Embryonic facial prominence (tissue), 1 donor: ENCODE measurements at regions not wholly inside any gene's neighbourhood (a gene's known extent, or its start where the extent isn't known, plus 50 kb on each side); places are given as distances from the start of the nearest gene placed in this dataset.
A peak's percentile ranks its signal among the peaks of the same experiment; 100 is the strongest.
"Not testable (repeated sequence)": the region's sequence is repeated elsewhere in the genome, so short reads cannot be mapped to it uniquely, and the experiment has no call there.

Source experiments
- DNase-seq: peaks from one replicate; pipeline ENCODE4 v3.0.0-alpha.2; 2016; ENCODE audit errors: extremely low spot score

GRCh38 chr13:99075268-99076191, 97.7 kb upstream of the DOCK9 start:
- DNase-seq: no peak

DNA sequence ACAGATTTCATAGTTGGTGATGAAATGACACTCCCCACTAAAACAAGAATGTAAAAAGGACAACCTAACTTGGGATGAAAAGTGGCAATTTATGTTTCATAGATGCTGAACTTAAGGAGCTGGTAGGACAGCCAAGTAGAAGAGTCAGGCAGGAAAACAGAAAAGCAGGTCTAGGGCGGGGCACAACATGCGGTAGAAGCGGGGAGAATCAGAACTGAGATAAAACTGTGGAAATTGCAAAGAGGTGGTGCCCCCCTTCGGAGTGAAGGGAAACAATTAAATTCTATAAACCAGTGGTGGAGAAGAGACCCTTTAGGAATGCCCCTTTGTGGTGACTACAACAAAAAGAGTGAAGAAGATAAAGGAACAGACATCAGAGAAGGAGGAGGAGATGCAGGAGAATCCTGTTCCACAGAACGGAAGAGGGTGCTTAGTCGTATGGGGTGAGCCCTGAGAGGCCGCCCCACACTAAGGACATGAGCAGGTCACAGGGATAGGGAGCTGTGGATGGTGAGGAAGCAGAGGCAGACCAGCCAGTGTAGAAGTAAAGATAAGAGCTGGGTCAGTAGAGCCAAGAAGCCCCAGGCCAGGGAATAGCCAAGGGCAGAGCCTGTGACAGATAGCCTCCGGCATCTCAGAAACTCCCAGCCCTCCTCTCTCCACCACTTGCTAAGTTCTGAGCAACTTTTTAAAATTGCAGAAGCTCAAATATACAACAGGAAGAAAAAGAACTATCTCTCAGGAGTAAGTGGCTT, 100.3 kb upstream of the DOCK9 start:
- DNase-seq: no peak

DNA sequence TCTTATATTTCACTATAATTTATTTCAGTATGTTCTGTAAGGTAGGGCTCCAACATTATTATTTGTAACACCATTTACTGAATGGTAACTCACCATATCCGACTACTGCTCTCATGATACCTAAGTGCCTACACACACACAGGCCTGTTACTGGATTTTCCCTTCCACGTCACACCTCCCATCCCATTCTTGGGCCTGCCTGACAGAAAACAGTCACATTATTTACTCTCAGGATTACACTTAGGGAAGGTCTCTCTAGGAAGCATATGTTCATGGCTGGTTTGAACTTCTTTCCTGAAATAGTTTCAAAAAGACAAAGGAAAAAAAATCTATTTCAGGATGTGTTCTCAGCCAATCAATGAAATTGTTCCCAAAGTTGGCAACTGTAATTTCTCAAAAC, 102.3 kb upstream of the DOCK9 start:
- DNase-seq: no peak

DNA sequence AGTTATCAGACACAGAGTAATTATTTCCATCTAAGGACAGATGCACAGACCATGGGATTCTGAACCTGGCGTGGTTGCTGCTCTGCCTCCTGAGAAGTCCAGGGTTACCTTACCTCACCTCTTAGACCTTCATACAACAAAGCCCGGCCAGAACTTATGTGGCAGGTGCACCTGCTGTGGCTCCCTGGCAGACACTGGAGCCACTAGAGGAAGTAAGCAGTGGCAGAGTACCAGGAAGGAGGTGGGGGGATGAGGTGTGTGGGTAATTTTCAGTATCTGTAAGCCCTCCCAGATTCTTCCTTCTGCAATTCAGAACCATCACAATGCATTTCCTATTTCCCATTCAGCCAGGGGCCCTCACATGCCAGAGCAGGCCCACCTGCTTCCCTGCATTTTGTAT, 106.1 kb upstream of the DOCK9 start:
- DNase-seq: no peak

DNA sequence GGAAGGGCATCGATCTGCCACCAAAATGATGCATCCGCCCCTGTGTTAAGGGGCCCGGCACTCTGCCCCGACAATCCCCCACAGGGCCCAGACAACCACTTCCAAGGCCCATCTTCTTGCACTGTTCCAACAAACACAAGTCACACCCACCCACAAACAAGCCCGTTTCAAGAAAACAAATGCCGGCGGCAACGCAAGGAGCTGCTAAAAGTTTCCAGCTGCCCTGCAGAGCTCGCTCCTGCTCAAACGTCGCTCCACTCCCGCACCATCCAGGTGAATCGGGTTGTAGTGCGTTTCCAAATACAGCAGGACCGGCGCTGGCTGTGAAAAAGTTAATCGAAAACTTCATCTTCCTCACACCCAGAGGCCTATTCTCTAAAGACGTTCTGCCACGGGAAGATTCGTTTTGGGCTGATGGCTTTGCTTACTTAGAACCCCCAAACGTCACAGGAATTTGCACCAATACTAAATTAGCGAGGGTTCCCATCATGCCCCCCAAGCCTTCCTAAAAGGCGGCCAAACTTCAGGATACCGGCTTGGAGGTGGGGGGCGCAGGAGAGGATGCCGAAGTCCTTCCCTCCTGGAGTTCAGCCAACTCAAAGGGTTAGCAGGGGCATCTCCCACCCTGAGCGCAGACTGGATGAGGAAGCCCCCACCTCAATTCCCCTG, 107.4 kb upstream of the DOCK9 start:
- DNase-seq: no peak

DNA sequence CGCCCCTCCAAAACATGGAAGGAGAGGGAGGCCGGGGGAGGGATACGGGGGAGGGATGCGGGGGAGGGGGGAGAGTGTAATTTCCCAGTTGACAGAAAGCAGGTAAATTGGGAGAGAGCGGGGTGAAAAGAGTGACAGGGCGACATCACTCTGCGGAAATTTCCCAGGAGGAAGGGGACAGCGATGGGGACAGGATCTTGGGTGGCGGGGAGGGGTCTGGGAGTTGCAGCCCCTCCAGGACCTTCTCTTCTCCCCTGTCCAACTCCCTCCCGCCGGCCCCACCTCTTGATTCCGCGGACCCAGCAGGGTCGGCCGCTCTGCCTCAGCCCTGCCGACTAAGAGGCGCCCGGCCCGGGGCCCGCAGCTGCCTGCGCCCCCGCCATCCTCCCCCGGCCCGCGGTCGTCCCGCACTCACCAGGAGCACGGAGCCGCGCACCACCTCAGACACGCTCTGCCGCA, 108.0 kb upstream of the DOCK9 start:
- no peak for DNase-seq

- no peak for DNase-seq
These were observed 108.6 kb upstream of the DOCK9 start for GRCh38 chr13:99086267-99087097.

- peak; percentile 76 for DNase-seq
These were observed 109.5 kb upstream of the DOCK9 start for GRCh38 chr13:99087098-99087953.

DNA sequence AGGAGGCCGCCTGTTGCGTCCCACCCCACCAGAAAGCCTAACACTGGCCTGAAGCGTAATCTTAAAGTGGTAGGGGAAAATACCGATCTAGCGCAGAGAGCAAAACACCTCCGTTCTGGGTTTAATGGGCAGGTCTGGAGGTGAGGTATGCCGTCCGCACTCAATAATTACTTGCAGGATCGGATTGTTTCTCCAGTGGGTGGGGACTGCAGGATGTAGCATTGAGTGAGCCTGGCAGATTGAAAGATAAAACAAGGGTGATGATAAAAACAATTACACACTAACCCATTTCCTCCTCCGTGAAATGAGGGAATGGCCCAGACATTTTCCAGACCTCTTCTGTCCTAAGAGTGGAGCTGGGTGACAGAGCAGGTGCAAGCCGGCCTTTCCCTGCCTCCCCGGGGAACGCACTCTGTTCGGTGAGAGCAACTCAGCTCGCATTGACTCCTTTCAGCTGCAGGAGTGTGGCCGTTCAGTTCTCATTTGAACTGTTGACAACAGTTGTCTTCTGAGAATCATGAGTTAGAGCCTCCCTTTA, 110.2 kb upstream of the DOCK9 start:
- no peak for DNase-seq

DNA sequence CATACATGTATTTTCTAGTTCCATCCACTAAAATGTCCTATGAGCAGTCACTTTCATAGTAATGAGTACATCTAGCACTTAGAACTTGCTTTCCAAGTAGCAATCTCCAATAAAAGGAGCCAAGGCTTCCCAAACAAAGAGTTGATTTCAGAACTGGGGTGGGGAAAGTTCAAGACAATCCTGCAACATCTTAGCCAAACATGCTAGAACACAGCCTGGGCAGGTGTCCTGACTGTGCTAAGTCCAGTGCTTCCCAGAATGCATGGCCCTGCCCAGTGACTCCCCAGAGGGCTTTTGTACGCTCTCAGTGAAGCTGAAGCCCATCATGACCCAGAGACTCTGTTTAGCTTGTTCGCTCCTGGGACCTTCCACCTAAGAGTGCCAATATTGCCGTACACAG, 106.7 kb upstream of the UBAC2 start:
- no peak for DNase-seq

- DNase-seq: not testable (repeated sequence)
These were observed 98.8 kb upstream of the UBAC2 start for GRCh38 chr13:99101831-99102230.

DNA sequence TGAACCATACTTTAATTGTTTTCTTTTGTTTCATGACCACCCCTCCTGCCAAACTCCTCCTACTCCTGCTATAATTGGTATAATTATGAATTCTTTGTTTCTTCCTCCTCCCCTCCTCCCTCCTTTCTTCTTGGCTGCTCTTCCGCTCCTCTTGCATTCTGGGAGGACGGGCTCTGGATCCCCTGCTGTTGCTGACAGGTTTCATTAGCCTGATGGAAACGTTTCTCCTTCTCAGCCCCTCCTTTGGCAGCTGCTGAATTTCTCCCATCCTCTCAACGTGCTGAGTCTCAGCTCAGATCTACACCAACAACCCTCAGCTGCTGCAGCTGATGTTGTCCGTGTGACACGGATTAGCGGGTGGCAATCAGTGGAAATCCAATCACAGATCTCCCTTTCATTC, 97.1 kb upstream of the UBAC2 start:
- DNase-seq: peak; percentile 33

DNA sequence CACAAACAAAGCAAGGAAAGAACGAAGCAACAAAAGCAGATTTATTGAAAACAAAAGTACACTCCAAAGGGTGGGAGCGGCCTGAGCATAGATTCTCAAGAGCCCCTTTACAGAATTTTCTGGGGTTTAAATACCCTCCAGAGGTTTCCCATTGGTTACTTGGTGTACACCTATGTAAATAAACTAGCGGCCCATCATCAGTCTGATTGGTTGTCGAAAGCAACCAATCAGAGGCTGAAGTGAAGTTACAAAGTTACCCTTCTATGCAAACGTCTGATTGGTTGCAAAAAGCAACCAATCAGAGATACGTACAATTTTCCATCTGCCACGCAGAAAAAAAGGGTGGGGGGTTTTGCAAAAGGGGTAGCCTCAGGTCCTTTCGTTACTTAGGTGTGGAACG, 96.3 kb upstream of the UBAC2 start:
- DNase-seq: no peak

GRCh38 chr13:99105160-99105559, 95.5 kb upstream of the UBAC2 start:
- DNase-seq: no peak

- no peak for DNase-seq
These were observed 87.3 kb upstream of the UBAC2 start for GRCh38 chr13:99113351-99113750.

DNA sequence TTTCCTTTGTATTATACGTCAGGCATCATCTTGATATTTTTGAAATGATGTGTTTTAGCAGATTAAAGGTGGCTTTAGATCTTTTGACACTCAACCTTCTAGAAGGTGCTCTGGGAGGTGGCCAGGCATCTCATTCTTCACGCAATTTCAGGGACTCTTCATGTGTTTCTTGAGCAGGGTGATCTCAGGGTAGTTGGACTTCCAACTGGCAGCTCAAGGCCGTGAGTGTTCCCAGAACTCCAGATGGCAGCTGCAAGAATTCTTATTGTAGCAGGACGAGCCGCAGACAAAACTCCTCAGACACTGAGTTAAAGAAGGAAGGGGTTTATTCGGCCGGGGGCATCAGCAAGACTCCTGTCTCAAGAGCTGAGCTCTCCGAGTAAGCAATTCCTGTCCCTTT, 82.5 kb upstream of the UBAC2 start:
- no peak for DNase-seq

DNA sequence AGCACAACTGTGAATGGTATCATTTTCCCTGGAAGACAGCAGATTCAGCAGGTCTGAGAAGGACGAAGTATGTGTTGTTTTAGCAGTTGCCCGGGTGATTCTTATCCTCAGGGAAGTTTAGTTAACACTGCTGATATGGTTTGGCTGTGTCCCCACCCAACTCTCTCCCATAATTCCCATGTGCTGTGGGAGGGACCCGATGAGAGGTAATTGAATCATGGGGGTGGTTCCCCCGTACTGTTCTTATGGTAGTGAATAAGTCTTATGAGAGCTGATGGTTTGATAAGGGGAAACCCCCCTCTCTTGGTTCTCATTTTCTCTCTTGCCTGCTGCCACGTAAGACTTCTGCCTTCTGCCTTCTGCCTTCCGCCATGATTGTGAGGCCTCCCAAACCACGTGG, 81.0 kb upstream of the UBAC2 start:
- DNase-seq: no peak

DNA sequence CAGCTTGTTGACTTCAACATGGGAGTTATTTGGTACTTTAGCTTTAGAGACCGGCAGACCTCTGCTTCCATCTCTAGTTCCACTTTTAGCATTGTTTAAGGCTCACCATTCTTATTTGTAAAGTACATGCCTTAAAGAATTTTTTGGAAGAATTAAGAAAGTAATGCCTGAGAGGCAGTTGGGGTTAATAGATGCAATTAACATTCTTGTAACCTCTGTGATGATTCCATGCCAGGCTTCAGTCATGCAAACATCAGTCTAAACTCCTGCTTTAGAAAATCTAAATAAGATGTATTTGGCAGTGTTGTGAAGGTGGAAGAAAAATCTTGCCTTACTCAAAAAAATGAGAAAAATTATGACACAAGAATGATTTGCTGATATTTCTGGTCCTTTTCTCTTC, 79.9 kb upstream of the UBAC2 start:
- no peak for DNase-seq

GRCh38 chr13:99122171-99122570, 78.5 kb upstream of the UBAC2 start:
- no peak for DNase-seq
